HepG2 (cell line): ENCODE measurements at regions not wholly inside any gene's neighbourhood (a gene's known extent, or its start where the extent isn't known, plus 50 kb on each side); places are given as distances from the start of the nearest gene placed in this dataset.

Experiments used
- GTF2F1 ChIP-seq: fragments of 150-350 bp; IDR thresholded peaks from 2 replicates; pipeline ENCODE4 v1.6.1; 2014; ENCODE audit warnings: low read length
- HDAC6 ChIP-seq: fragments of 200-600 bp; sonication (generic); IDR thresholded peaks from 2 replicates; pipeline ENCODE4 v1.7.0; 2017; ENCODE audit warnings: mild to moderate bottlenecking, antibody characterized with exemption, low read length, low read depth
- HOXA9 ChIP-seq: sonication (generic); formaldehyde crosslinking; IDR thresholded peaks from 2 replicates; pipeline ENCODE4 v1.8.1; 2022; ENCODE audit warnings: missing genetic modification reagents, mild to moderate bottlenecking, moderate library complexity, borderline replicate concordance
- PHF21A ChIP-seq: sonication (generic); formaldehyde crosslinking; IDR thresholded peaks from 2 replicates; pipeline ENCODE4 v1.5.0; 2020; ENCODE audit warnings: mild to moderate bottlenecking, missing genetic modification reagents
- ZKSCAN1 ChIP-seq: fragments of 150-350 bp; IDR thresholded peaks from 2 replicates; pipeline ENCODE4 v1.6.1; 2014; ENCODE audit warnings: low read length
- ZNF24 ChIP-seq: fragments of 450-650 bp; IDR thresholded peaks from 2 replicates; pipeline ENCODE4 v1.6.1; 2017; ENCODE audit warnings: antibody characterized with exemption, mild to moderate bottlenecking
- ZNF274 ChIP-seq: sonication (generic); formaldehyde crosslinking; IDR thresholded peaks from 2 replicates; pipeline ENCODE4 v1.5.1; 2020; ENCODE audit warnings: mild to moderate bottlenecking, missing genetic modification reagents
- ZNF644 ChIP-seq: IDR thresholded peaks from 2 replicates; pipeline ENCODE4 v1.6.1; 2016; ENCODE audit warnings: low read depth
- TF ChIP-seq, protein P1 (sequence below): sonication (generic); formaldehyde crosslinking; IDR thresholded peaks from 2 replicates; pipeline ENCODE4 v1.4.0; 2020; ENCODE audit warnings: missing genetic modification reagents
- TF ChIP-seq, protein P2 (sequence below), 2 experiments: IDR thresholded peaks; 2 replicates each; pipeline ENCODE4 v1.6.1; 2011 to 2012; ENCODE audit warnings: low read length in 2 of 2, borderline replicate concordance in 1 of 2, low read depth in 1 of 2, mild to moderate bottlenecking in 1 of 2, moderate library complexity in 1 of 2
- TF ChIP-seq, protein P3 (sequence below): sonication (generic); formaldehyde crosslinking; IDR thresholded peaks from 2 replicates; pipeline ENCODE4 v1.5.0; 2020; ENCODE audit warnings: missing genetic modification reagents
- TF ChIP-seq, protein P4 (sequence below): sonication (generic); formaldehyde crosslinking; IDR thresholded peaks from 2 replicates; pipeline ENCODE4 v1.9.0; 2021; ENCODE audit warnings: missing genetic modification reagents, mild to moderate bottlenecking, borderline replicate concordance
- TF ChIP-seq, protein P5 (sequence below): IDR thresholded peaks from 2 replicates; pipeline ENCODE4 v1.6.1; 2012; ENCODE audit warnings: inconsistent platforms

DNA sequence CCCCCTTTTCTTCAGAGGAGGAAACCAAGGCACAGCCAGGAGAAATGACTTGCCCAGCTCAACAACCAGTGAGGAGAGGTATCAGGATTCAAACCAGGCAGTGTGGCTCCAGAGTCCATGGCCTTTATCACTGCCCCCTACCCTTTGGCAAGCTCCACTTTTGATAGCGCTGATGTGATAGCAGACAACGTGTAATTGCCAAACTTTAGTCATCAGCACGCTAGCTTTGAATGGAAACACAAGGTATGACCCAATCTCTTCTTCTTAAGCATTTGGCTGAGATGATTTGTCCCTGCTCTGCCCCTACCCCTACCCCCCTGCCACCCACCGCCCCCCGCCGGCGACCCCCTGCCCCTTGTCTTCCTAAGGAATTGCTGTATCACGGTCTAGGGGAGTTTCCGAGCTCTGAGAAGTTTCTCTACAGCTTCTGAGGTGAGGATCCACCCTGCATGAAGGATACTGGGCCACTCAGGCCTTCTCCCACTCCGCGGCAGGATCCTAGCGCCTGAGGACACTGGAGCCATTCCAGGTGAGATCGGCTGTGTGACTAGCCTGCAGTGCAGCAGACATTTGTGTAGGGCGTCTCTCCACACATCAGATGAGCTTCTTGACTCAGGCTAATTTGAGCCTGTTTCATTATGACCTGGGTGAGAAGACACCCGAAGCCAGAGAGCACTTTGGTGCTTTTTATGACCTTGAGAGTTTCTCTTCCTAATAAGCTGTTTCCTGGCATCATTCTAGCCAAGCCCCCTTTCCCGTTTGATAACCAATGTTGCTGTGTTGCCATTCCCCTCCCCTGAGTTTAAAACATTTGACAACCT, 75.1 kb upstream of the MAP4K4 start:
- TF ChIP-seq PHF21A (CRISPR knock-in tag) (no peak), ZNF24 (no peak), HOXA9 (CRISPR knock-in tag) (no peak), ZNF644 (CRISPR knock-in tag) (no peak), GTF2F1 (no peak), ZNF274 (CRISPR knock-in tag) (no peak), ZKSCAN1 (no peak), HDAC6 (no peak)
- TF ChIP-seq, protein P1, sequence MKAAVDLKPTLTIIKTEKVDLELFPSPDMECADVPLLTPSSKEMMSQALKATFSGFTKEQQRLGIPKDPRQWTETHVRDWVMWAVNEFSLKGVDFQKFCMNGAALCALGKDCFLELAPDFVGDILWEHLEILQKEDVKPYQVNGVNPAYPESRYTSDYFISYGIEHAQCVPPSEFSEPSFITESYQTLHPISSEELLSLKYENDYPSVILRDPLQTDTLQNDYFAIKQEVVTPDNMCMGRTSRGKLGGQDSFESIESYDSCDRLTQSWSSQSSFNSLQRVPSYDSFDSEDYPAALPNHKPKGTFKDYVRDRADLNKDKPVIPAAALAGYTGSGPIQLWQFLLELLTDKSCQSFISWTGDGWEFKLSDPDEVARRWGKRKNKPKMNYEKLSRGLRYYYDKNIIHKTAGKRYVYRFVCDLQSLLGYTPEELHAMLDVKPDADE (CRISPR knock-in tag) = no peak
- TF ChIP-seq, protein P2, sequence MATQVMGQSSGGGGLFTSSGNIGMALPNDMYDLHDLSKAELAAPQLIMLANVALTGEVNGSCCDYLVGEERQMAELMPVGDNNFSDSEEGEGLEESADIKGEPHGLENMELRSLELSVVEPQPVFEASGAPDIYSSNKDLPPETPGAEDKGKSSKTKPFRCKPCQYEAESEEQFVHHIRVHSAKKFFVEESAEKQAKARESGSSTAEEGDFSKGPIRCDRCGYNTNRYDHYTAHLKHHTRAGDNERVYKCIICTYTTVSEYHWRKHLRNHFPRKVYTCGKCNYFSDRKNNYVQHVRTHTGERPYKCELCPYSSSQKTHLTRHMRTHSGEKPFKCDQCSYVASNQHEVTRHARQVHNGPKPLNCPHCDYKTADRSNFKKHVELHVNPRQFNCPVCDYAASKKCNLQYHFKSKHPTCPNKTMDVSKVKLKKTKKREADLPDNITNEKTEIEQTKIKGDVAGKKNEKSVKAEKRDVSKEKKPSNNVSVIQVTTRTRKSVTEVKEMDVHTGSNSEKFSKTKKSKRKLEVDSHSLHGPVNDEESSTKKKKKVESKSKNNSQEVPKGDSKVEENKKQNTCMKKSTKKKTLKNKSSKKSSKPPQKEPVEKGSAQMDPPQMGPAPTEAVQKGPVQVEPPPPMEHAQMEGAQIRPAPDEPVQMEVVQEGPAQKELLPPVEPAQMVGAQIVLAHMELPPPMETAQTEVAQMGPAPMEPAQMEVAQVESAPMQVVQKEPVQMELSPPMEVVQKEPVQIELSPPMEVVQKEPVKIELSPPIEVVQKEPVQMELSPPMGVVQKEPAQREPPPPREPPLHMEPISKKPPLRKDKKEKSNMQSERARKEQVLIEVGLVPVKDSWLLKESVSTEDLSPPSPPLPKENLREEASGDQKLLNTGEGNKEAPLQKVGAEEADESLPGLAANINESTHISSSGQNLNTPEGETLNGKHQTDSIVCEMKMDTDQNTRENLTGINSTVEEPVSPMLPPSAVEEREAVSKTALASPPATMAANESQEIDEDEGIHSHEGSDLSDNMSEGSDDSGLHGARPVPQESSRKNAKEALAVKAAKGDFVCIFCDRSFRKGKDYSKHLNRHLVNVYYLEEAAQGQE (IDR thresholded peaks at IDR 0.05; ENCODE audit: borderline replicate concordance in 1 of 2, low read depth in 1 of 2, low read length in 2 of 2) = no peak
- TF ChIP-seq, protein P3, sequence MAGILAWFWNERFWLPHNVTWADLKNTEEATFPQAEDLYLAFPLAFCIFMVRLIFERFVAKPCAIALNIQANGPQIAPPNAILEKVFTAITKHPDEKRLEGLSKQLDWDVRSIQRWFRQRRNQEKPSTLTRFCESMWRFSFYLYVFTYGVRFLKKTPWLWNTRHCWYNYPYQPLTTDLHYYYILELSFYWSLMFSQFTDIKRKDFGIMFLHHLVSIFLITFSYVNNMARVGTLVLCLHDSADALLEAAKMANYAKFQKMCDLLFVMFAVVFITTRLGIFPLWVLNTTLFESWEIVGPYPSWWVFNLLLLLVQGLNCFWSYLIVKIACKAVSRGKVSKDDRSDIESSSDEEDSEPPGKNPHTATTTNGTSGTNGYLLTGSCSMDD (CRISPR knock-in tag) = no peak
- TF ChIP-seq, protein P4, sequence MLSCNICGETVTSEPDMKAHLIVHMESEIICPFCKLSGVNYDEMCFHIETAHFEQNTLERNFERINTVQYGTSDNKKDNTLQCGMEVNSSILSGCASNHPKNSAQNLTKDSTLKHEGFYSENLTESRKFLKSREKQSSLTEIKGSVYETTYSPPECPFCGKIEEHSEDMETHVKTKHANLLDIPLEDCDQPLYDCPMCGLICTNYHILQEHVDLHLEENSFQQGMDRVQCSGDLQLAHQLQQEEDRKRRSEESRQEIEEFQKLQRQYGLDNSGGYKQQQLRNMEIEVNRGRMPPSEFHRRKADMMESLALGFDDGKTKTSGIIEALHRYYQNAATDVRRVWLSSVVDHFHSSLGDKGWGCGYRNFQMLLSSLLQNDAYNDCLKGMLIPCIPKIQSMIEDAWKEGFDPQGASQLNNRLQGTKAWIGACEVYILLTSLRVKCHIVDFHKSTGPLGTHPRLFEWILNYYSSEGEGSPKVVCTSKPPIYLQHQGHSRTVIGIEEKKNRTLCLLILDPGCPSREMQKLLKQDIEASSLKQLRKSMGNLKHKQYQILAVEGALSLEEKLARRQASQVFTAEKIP (CRISPR knock-in tag) = no peak
- TF ChIP-seq, protein P5, sequence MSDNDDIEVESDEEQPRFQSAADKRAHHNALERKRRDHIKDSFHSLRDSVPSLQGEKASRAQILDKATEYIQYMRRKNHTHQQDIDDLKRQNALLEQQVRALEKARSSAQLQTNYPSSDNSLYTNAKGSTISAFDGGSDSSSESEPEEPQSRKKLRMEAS = no peak
